Activated naive CD8-positive, alpha-beta T cell (primary cell): ENCODE measurements at regions not wholly inside any gene's neighbourhood (a gene's known extent, or its start where the extent isn't known, plus 50 kb on each side); places are given as distances from the start of the nearest gene placed in this dataset.

Source experiments
- H3K27ac Mint-ChIP-seq: one replicate; pipeline ENCODE4 v1.8.0; 2021; ENCODE audit warnings: mixed read lengths
- H3K27me3 Mint-ChIP-seq: one replicate; pipeline ENCODE4 v1.8.0; 2021; ENCODE audit warnings: mixed read lengths
- H3K36me3 Mint-ChIP-seq: one replicate; pipeline ENCODE4 v1.8.0; 2021; ENCODE audit warnings: mixed read lengths
- H3K4me1 Mint-ChIP-seq: one replicate; pipeline ENCODE4 v1.8.0; 2021; ENCODE audit warnings: low read depth, mixed read lengths
- H3K4me3 Mint-ChIP-seq: one replicate; pipeline ENCODE4 v1.8.0; 2021; ENCODE audit warnings: mild to moderate bottlenecking, mixed read lengths
- H3K9me3 Mint-ChIP-seq: one replicate; pipeline ENCODE4 v1.8.0; 2021; ENCODE audit warnings: low read depth, mixed read lengths

DNA sequence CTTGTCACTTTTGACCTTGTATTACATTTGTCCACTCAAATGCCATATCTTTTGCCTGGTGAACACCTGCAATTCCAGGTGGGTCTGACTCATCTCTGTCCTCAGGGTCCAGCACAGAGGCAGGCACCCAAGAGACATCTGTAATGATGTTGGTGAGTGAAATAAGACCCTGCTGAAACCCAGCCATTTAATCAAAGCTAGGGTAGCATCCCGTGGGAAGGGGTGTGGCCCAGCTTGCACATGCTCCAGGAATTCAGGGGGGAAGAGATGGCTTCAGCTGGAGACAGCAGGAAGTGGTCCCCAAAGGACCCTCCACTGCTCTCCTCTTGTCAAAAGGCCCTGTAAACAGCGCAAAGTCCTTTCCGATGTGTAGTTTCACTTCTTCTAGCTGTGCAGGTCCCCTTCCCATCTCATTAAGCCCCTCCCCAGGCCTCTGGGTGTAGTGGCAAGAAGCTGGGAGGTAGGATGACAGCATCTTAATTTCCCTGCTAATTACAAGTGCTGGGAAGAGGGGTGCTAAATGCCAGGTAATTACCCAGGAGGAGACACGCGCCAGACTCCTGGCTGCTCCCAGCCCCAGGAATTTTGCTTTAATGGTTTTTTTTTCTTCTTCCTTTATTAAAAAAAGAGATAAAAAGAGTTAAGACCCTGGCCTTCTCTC, 54.4 kb upstream of the TRABD2B start:
- peaks cover 4% of the 10 kb centered on the region for H3K27me3 Mint-ChIP-seq
- H3K4me1 Mint-ChIP-seq = no peaks in the 10 kb centered on the region
- no peaks in the 10 kb centered on the region for H3K9me3 Mint-ChIP-seq
- H3K4me3 Mint-ChIP-seq = no peak overlapping the region
- H3K27ac Mint-ChIP-seq = no peak overlapping the region
- H3K36me3 Mint-ChIP-seq = no peaks in the 10 kb centered on the region

DNA sequence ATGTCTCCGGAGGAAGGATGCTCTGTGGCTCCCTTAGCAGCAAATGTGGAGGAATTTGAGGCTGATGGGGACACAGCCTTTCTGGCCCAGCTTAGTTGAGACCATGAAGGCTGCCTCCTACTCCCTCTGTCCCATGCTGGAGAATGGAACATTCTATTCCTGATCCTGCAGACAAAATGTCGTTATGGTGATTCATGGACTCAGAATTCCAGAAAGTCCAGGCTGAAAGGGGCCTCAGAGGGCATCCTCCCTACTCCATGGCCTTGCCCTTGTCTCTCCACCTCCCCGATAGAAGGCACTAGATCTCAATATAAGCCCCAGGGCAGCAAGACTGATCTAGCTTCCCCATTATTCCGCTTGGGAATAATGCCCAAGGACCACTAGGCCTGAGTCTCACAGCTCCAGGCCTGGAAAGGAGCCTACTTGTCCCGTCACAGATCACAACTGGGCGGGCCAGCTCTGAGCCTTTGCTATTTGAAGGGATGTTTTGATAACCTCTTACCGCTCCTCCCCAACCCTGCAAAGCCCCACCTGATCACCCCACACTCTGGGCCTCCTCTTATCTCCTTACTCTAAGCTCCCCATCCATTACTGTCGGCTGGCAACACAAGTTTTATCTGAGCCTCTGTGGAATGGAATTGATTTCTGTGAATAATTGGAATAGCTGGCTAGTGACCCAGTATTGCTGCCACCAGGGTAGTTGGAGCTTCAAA, 52.8 kb upstream of the TRABD2B start:
- no peaks in the 10 kb centered on the region for H3K27me3 Mint-ChIP-seq
- H3K9me3 Mint-ChIP-seq = no peaks in the 10 kb centered on the region
- no peaks in the 10 kb centered on the region for H3K36me3 Mint-ChIP-seq
- no peaks in the 10 kb centered on the region for H3K4me1 Mint-ChIP-seq
- no peak overlapping the region for H3K27ac Mint-ChIP-seq
- no peak overlapping the region for H3K4me3 Mint-ChIP-seq

DNA sequence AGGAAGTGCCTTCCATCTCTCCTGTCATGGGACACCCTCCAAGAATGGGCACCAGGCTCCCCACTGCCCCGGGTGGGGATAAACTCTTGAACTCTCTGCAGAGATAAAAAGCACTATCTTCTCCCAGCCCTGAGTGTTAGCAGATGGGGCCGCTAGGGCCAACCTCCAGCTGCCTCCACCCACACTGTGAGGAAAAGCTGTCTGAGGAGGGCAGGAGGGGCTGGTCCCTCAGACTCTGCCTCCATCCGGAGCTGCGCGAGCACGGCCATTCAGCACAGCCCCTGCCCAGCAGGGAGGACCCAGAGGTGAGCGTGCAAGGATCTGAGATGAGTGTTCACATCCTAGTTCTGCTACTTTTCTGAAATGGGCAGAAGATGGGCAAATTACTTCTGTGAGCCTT, 51.8 kb upstream of the TRABD2B start:
- no peaks in the 10 kb centered on the region for H3K36me3 Mint-ChIP-seq
- no peaks in the 10 kb centered on the region for H3K9me3 Mint-ChIP-seq
- no peaks in the 10 kb centered on the region for H3K4me1 Mint-ChIP-seq
- no peaks in the 10 kb centered on the region for H3K27me3 Mint-ChIP-seq
- H3K4me3 Mint-ChIP-seq = no peak overlapping the region
- no peak overlapping the region for H3K27ac Mint-ChIP-seq

DNA sequence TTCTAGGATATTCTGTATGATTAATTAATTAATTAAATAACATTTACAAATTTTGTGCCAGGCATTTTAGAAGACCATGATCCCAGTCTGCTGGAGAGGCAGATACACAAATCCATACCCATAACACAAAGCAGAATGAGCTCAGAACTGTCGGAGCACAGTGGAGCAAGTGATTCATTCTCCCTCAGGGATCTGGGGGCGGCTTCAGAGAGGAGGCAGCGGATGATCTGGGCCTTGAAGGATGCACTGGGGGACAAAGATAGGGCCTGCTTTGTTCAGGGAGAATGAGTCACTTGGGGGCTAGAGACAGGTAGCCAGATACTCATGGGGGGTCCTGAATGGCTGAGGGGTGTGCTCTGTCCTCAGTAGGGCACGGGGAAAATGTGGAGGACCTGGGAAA, 50.9 kb upstream of the TRABD2B start:
- H3K4me1 Mint-ChIP-seq = no peaks in the 10 kb centered on the region
- no peak overlapping the region for H3K4me3 Mint-ChIP-seq
- no peaks in the 10 kb centered on the region for H3K36me3 Mint-ChIP-seq
- no peaks in the 10 kb centered on the region for H3K27me3 Mint-ChIP-seq
- H3K27ac Mint-ChIP-seq = no peak overlapping the region
- no peaks in the 10 kb centered on the region for H3K9me3 Mint-ChIP-seq

DNA sequence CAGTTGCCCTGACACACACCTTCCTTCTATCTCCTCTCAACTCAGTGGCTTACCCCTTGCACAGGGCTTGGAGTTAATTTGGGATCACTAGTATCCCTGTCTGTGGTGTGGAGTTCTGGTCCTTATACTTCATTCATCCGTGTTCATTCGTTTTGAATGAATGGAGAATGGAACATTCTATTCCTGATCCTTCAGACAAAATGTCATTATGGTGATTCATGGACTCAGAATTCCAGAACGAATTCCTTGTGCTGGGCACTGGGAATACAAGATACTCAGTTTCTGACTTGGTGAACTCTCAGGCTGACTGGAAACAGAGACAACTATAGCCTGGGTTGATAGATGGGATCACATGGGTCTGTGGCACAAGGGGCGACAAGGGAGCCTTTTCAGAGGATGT, 49.9 kb upstream of the TRABD2B start:
- Mint-ChIP-seq H3K27ac (no peak overlapping the region), H3K4me1 (no peaks in the 10 kb centered on the region), H3K27me3 (no peaks in the 10 kb centered on the region), H3K9me3 (no peaks in the 10 kb centered on the region), H3K4me3 (no peak overlapping the region), H3K36me3 (no peaks in the 10 kb centered on the region)
